Calu3 (cell line): ENCODE measurements at regions not wholly inside any gene's neighbourhood (a gene's known extent, or its start where the extent isn't known, plus 50 kb on each side); places are given as distances from the start of the nearest gene placed in this dataset.

Source experiments
- BruUV-seq: library from RNA; stranded (reverse); fragments of 400-500 nt; replicated peaks from 2 replicates; lab custom pipeline; 2021; lab: Mats Ljungman, UMichigan
- CTCF ChIA-PET: fragments of 300-600 bp; sonication (Branson Sonifier 250); formaldehyde crosslinking; loops from one replicate; lab custom pipeline; 2022; ENCODE audit warnings: antibody characterized with exemption; lab: Charles Lee
- DNase-seq: peaks from one replicate; pipeline ENCODE4 v3.0.0; 2022
- H3K27ac Mint-ChIP-seq: one replicate; pipeline ENCODE4 v1.8.0; 2022; ENCODE audit warnings: mixed read lengths; ENCODE audit not compliant: unreplicated experiment
- H3K27me3 Mint-ChIP-seq: one replicate; pipeline ENCODE4 v1.8.0; 2022; ENCODE audit warnings: mixed read lengths; ENCODE audit not compliant: unreplicated experiment
- H3K36me3 Mint-ChIP-seq: one replicate; pipeline ENCODE4 v1.8.0; 2022; ENCODE audit warnings: mild to moderate bottlenecking, moderate library complexity, mixed read lengths; ENCODE audit not compliant: insufficient read depth, unreplicated experiment
- H3K4me1 Mint-ChIP-seq: one replicate; pipeline ENCODE4 v1.8.0; 2022; ENCODE audit warnings: mild to moderate bottlenecking, low read depth, mixed read lengths; ENCODE audit not compliant: unreplicated experiment
- H3K4me3 Mint-ChIP-seq: one replicate; pipeline ENCODE4 v1.8.0; 2022; ENCODE audit warnings: mild to moderate bottlenecking, low read depth, moderate library complexity, mixed read lengths; ENCODE audit not compliant: unreplicated experiment
- H3K9me3 Mint-ChIP-seq: one replicate; pipeline ENCODE4 v1.8.0; 2022; ENCODE audit warnings: low read depth, mixed read lengths; ENCODE audit not compliant: unreplicated experiment
- intact Hi-C: fragments of 100-400 bp; cut with micrococcal nuclease; formaldehyde crosslinking; loops from one replicate; pipeline ENCODE4 v1.10.0; 2022; ENCODE audit not compliant: unreplicated experiment
- TF ChIP-seq, protein P1 (sequence below): fragments of 200-600 bp; IDR thresholded peaks from one replicate; pipeline ENCODE4 v1.8.0; 2022; ENCODE audit warnings: antibody characterized with exemption; ENCODE audit not compliant: unreplicated experiment

DNA sequence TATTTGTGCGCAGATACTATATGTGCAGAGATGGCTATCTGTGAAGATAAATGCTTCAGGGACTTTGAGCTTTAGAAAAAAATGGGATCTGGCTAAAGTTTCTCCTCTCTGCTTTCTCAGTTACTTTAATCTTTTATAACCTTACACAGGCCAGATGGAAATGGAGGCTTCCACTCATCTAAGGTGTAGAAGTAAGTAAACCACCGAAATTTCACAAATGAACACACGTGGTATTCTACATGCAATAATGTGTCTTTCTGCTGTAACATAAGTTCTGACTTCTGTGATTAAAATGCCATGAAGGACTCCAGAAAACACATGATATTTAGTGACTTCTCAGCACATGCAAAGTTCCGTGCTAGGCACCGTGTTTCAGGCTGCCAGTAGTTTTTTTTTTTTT, 99.1 kb upstream of the FOXN3 start:
- Mint-ChIP-seq H3K4me3 (no peak overlapping the region), H3K4me1 (no peaks in the 10 kb centered on the region)
- CTCF ChIA-PET = no interaction called here

DNA sequence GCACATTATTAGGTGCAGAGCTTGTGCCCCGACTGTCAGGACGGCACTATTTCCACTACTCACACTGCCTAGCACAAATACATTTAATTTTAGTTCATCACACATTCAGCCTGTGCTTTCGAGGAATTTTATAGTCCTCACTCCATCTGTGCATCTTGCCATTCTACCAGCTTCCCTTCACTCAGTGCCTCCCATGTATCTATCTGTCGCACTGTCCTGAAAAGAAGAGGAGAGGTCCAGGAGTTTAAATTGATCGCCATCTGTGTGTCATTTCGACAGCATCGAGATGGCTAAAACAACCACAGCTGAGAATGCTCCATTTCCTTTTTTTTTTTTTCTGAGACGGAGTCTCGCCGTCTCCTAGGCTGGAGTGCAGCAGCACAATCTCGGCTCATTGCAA, 97.6 kb upstream of the FOXN3 start:
- BruUV-seq = no TSS peak
- intact Hi-C loops = no loop called here
- Mint-ChIP-seq H3K4me1 (no peaks in the 10 kb centered on the region), H3K27me3 (peaks cover 20% of the 10 kb centered on the region), H3K9me3 (peaks cover 11% of the 10 kb centered on the region), H3K36me3 (no peaks in the 10 kb centered on the region), H3K4me3 (no peak overlapping the region), H3K27ac (no peak overlapping the region)
- CTCF ChIA-PET = no interaction called here
- no peak for DNase-seq
- TF ChIP-seq, protein P1, sequence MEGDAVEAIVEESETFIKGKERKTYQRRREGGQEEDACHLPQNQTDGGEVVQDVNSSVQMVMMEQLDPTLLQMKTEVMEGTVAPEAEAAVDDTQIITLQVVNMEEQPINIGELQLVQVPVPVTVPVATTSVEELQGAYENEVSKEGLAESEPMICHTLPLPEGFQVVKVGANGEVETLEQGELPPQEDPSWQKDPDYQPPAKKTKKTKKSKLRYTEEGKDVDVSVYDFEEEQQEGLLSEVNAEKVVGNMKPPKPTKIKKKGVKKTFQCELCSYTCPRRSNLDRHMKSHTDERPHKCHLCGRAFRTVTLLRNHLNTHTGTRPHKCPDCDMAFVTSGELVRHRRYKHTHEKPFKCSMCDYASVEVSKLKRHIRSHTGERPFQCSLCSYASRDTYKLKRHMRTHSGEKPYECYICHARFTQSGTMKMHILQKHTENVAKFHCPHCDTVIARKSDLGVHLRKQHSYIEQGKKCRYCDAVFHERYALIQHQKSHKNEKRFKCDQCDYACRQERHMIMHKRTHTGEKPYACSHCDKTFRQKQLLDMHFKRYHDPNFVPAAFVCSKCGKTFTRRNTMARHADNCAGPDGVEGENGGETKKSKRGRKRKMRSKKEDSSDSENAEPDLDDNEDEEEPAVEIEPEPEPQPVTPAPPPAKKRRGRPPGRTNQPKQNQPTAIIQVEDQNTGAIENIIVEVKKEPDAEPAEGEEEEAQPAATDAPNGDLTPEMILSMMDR = no peak

More for the DNA sequence above, 99.1 kb upstream of the FOXN3 start:
- H3K36me3 Mint-ChIP-seq = no peaks in the 10 kb centered on the region
- intact Hi-C loops = no loop called here
- peaks cover 23% of the 10 kb centered on the region for H3K27me3 Mint-ChIP-seq
- BruUV-seq = no TSS peak
- DNase-seq = no peak
- TF ChIP-seq, protein P1 = no peak
- H3K9me3 Mint-ChIP-seq = peaks cover 13% of the 10 kb centered on the region
- H3K27ac Mint-ChIP-seq = no peak overlapping the region

- TF ChIP-seq, protein P1 = no peak
- BruUV-seq = no TSS peak
- Mint-ChIP-seq H3K9me3 (peaks cover 6% of the 10 kb centered on the region), H3K4me3 (no peak overlapping the region), H3K27me3 (peaks cover 12% of the 10 kb centered on the region), H3K27ac (no peak overlapping the region), H3K36me3 (no peaks in the 10 kb centered on the region), H3K4me1 (peaks cover 22% of the 10 kb centered on the region)
- no peak for DNase-seq
- intact Hi-C loops = loop anchor here (5.0 to 10.0 kb wide), 2 partner anchors 405 to 468 kb away; no protein-coding TSS in a partner anchor
- CTCF ChIA-PET = no interaction called here
Measured at GRCh38 chr14:89509891-89510290, 92.9 kb upstream of the FOXN3 start.

DNA sequence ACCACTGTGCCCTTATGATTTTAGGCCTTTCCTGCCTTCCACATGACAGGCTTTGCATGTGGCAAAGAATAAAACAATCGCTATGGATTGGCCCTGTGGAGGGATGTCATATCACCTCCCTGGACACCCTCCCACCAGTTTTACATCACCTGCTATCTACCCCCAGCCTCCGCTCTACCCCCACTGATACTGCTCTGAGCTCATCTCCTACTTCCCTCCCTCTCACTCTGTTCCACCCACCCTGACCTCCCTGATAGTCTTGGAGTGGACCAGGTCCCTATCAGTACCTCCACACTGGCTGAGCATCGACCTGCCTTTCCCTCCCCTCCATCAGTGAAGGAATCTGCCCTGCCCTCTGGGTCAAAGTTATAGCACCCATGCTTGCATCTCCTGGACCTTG, 91.8 kb upstream of the FOXN3 start:
- no peak overlapping the region for H3K27ac Mint-ChIP-seq
- no peak overlapping the region for H3K4me3 Mint-ChIP-seq
- DNase-seq = no peak
- TF ChIP-seq, protein P1 = no peak
- no peaks in the 10 kb centered on the region for H3K36me3 Mint-ChIP-seq
- CTCF ChIA-PET = no interaction called here
- H3K27me3 Mint-ChIP-seq = peaks cover 6% of the 10 kb centered on the region
- intact Hi-C loops = loop anchor here (5.0 to 10.0 kb wide), 2 partner anchors 406 to 467 kb away; no protein-coding TSS in a partner anchor
- H3K4me1 Mint-ChIP-seq = peaks cover 22% of the 10 kb centered on the region
- peaks cover 5% of the 10 kb centered on the region for H3K9me3 Mint-ChIP-seq
- BruUV-seq = no TSS peak
